ENCODE measurements at regions not wholly inside any gene's neighbourhood (a gene's known extent, or its start where the extent isn't known, plus 50 kb on each side); places are given as distances from the start of the nearest gene placed in this dataset.

- TF ChIP-seq CBX2 (IDR thresholded peaks at IDR 0.05; ENCODE audit: borderline replicate concordance, low read depth) (no peak), NFE2L2 (conservative IDR thresholded peaks at IDR 0.05; ENCODE audit: low read length) (no peak), PHF8 (IDR thresholded peaks at IDR 0.05; ENCODE audit: borderline replicate concordance, low read depth) (no peak)
- TF ChIP-seq, protein P1, sequence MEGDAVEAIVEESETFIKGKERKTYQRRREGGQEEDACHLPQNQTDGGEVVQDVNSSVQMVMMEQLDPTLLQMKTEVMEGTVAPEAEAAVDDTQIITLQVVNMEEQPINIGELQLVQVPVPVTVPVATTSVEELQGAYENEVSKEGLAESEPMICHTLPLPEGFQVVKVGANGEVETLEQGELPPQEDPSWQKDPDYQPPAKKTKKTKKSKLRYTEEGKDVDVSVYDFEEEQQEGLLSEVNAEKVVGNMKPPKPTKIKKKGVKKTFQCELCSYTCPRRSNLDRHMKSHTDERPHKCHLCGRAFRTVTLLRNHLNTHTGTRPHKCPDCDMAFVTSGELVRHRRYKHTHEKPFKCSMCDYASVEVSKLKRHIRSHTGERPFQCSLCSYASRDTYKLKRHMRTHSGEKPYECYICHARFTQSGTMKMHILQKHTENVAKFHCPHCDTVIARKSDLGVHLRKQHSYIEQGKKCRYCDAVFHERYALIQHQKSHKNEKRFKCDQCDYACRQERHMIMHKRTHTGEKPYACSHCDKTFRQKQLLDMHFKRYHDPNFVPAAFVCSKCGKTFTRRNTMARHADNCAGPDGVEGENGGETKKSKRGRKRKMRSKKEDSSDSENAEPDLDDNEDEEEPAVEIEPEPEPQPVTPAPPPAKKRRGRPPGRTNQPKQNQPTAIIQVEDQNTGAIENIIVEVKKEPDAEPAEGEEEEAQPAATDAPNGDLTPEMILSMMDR (IDR thresholded peaks at IDR 0.05): no peak
Measured at GRCh38 chr11:96875712-96876111, 485.9 kb downstream of the JRKL start.

All from A549 (cell line).